Endothelial cell (in vitro differentiated cells): ENCODE measurements at regions not wholly inside any gene's neighbourhood (a gene's known extent, or its start where the extent isn't known, plus 50 kb on each side); places are given as distances from the start of the nearest gene placed in this dataset.

Source experiments
- DNase-seq: peaks from one replicate; pipeline ENCODE4 v3.0.0; 2021; ENCODE audit warnings: low spot score
- H3K27ac Mint-ChIP-seq: one replicate; pipeline ENCODE4 v1.8.0; 2021; ENCODE audit warnings: mixed read lengths, inconsistent platforms; ENCODE audit not compliant: unreplicated experiment
- H3K27me3 Mint-ChIP-seq: one replicate; pipeline ENCODE4 v1.8.0; 2021; ENCODE audit warnings: mild to moderate bottlenecking, moderate library complexity, mixed read lengths, inconsistent platforms; ENCODE audit not compliant: unreplicated experiment
- H3K36me3 Mint-ChIP-seq: one replicate; pipeline ENCODE4 v1.8.0; 2021; ENCODE audit warnings: mild to moderate bottlenecking, low read depth, mixed read lengths, inconsistent platforms; ENCODE audit not compliant: unreplicated experiment
- H3K4me1 Mint-ChIP-seq: one replicate; pipeline ENCODE4 v1.8.0; 2021; ENCODE audit warnings: mild to moderate bottlenecking, mixed read lengths, inconsistent platforms; ENCODE audit not compliant: unreplicated experiment
- H3K4me3 Mint-ChIP-seq: one replicate; pipeline ENCODE4 v1.8.0; 2021; ENCODE audit warnings: mild to moderate bottlenecking, mixed read lengths, inconsistent platforms; ENCODE audit not compliant: unreplicated experiment
- H3K9me3 Mint-ChIP-seq: one replicate; pipeline ENCODE4 v1.8.0; 2021; ENCODE audit warnings: mixed read lengths, inconsistent platforms; ENCODE audit not compliant: unreplicated experiment
- TF ChIP-seq, protein P1 (sequence below): fragments of 200-600 bp; sonication (generic); IDR thresholded peaks from one replicate; pipeline ENCODE4 v1.5.0; 2021; ENCODE audit warnings: antibody characterized with exemption; ENCODE audit not compliant: unreplicated experiment

DNA sequence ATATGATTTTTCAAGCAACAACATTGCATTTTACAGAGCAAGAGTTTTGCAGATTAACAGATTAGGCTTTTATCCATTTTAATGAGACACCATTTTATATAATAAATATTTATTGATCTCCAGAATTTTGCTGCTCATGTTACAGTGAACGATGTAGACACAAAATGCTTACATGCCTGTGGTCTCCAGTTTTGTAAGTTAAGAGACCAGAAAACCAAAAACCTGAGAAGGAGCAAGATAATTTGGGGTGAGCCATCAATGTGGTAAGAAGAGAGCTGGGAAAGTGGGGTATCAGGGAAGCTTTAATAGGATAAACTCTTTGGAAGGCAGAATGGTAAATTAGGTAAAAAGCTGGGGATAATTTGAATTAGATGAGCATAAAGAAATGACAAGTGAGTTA is 2100.5 kb upstream of the PCDH20 start:
- DNase-seq: no peak
- TF ChIP-seq, protein P1, sequence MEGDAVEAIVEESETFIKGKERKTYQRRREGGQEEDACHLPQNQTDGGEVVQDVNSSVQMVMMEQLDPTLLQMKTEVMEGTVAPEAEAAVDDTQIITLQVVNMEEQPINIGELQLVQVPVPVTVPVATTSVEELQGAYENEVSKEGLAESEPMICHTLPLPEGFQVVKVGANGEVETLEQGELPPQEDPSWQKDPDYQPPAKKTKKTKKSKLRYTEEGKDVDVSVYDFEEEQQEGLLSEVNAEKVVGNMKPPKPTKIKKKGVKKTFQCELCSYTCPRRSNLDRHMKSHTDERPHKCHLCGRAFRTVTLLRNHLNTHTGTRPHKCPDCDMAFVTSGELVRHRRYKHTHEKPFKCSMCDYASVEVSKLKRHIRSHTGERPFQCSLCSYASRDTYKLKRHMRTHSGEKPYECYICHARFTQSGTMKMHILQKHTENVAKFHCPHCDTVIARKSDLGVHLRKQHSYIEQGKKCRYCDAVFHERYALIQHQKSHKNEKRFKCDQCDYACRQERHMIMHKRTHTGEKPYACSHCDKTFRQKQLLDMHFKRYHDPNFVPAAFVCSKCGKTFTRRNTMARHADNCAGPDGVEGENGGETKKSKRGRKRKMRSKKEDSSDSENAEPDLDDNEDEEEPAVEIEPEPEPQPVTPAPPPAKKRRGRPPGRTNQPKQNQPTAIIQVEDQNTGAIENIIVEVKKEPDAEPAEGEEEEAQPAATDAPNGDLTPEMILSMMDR: no peak
- Mint-ChIP-seq H3K36me3 (no peaks in the 10 kb centered on the region), H3K4me3 (no peak overlapping the region), H3K27me3 (no peaks in the 10 kb centered on the region), H3K4me1 (no peaks in the 10 kb centered on the region), H3K27ac (no peak overlapping the region), H3K9me3 (no peaks in the 10 kb centered on the region)

DNA sequence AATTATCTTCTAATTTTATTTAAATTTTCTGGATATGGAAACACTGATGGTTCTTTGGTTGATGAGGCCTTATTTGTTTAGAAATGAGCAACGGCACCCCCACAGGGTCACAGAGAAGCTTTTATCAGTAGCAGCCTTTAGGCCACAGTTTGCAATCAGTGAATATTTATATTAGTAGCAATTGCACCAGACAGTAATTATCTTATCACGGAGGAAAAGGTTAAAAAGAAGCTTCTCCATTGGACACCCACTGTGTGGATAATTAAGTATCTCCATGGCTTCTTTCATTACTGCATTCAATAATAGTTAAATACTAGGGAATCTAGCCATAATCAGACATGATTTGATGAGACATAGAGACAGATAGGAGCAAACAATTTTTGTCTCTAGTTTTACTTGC is 2099.2 kb upstream of the PCDH20 start:
- no peaks in the 10 kb centered on the region for H3K9me3 Mint-ChIP-seq
- H3K4me3 Mint-ChIP-seq: no peak overlapping the region
- no peaks in the 10 kb centered on the region for H3K4me1 Mint-ChIP-seq
- H3K36me3 Mint-ChIP-seq: no peaks in the 10 kb centered on the region
- TF ChIP-seq, protein P1: no peak
- H3K27ac Mint-ChIP-seq: no peak overlapping the region
- no peaks in the 10 kb centered on the region for H3K27me3 Mint-ChIP-seq
- DNase-seq: no peak

DNA sequence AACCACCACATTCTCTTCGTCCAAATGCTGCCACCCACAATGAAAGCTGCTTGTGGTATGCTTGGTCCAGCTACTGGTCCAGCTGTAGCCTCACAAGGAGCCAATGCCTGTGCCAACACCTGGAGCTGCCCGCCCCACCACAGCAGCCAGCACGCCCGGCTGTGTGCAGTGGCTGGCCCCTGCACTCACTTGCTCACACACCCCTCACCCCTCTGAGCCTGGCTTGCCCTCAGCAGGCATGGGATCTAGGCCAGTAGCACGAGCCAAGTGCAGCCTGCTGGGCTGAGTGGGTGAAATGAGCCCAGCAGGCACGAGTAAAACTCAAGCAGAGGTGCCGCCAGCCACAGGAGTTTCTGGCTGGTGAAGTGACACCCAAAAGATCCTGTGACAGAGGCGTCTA is 2096.4 kb upstream of the PCDH20 start:
- Mint-ChIP-seq H3K36me3 (no peaks in the 10 kb centered on the region), H3K27me3 (no peaks in the 10 kb centered on the region), H3K4me3 (no peak overlapping the region), H3K9me3 (no peaks in the 10 kb centered on the region), H3K4me1 (no peaks in the 10 kb centered on the region), H3K27ac (no peak overlapping the region)
- TF ChIP-seq, protein P1: no peak
- DNase-seq: no peak

DNA sequence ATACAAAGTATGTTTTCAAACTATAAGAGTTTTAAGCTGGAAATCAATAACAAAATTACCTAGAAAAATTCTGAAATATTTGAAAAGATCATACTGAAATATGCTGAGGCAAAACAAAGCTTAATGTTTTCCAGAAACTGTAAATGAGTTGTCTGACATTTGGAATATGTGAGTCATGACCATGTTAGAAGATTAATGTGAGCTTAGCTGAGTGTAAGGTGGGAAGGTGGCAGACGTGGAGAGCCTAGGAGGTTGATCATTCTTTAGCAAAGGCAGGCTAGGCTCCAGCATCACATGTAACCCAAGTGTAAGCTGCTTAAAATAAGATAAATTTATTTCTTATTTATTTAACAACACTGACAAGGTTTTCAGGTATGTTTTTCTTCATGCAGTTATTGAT is 2086.1 kb upstream of the PCDH20 start:
- Mint-ChIP-seq H3K27me3 (peaks cover 2% of the 10 kb centered on the region), H3K36me3 (no peaks in the 10 kb centered on the region), H3K27ac (no peak overlapping the region), H3K9me3 (no peaks in the 10 kb centered on the region), H3K4me1 (no peaks in the 10 kb centered on the region), H3K4me3 (no peak overlapping the region)
- DNase-seq: no peak
- TF ChIP-seq, protein P1: no peak

DNA sequence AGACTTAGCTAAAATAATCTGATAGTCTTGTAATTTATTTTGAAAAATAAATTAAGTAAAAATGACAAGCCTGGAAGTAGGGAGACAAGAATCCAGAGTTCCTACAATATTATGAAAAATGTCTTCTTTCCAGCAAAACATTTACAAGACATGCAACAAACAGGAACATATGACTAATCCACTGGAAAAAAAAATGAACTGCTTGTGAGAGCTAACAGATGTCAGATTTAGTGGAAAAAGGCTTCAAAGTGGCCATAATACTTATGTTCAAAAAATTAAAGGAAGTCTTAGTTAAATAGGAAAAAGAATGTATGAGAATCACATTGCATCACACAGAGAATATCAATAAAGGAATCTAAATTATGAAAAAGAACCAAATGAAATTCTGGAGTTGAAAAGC is 2082.0 kb upstream of the PCDH20 start:
- Mint-ChIP-seq H3K9me3 (no peaks in the 10 kb centered on the region), H3K27me3 (no peaks in the 10 kb centered on the region), H3K4me1 (no peaks in the 10 kb centered on the region), H3K4me3 (no peak overlapping the region), H3K27ac (no peak overlapping the region), H3K36me3 (no peaks in the 10 kb centered on the region)
- no peak for DNase-seq
- TF ChIP-seq, protein P1: no peak
